Endothelial cell of umbilical vein (primary cell): ENCODE measurements at regions not wholly inside any gene's neighbourhood (a gene's known extent, or its start where the extent isn't known, plus 50 kb on each side); places are given as distances from the start of the nearest gene placed in this dataset.

ENCODE experiments used
- BruUV-seq: library from RNA; stranded (reverse); fragments of 400-500 nt; replicated peaks from 2 replicates; lab custom pipeline; 2021; lab: Mats Ljungman, UMichigan
- CTCF ChIA-PET: fragments of 300-600, 350-600 bp; sonication (Branson Sonifier 250); formaldehyde crosslinking; loops from one replicate; lab custom pipeline; 2021; ENCODE audit warnings: antibody characterized with exemption, inconsistent platforms; lab: Charles Lee
- POLR2A ChIA-PET: fragments of 300-600, 350-600 bp; sonication (Branson Sonifier 250); formaldehyde crosslinking; loops from one replicate; lab custom pipeline; 2021; ENCODE audit warnings: antibody characterized with exemption, inconsistent platforms; lab: Charles Lee
- DNase-seq: peaks from one replicate; pipeline ENCODE4 v3.0.0-alpha.2; 2011; ENCODE audit warnings: low read depth, low spot score
- FAIRE-seq: peaks from 2 replicates; lab custom pipeline; 2011; peaks lifted over from hg19 to GRCh38; lab: Jason Lieb, UNC
- H2AFZ ChIP-seq: 2 replicates; pipeline ENCODE4 v1.6.0; 2012; ENCODE audit warnings: low read depth, low read length, control low read depth, inconsistent platforms
- H3K27ac ChIP-seq: 2 replicates; pipeline ENCODE4 v1.5.1; 2011; ENCODE audit warnings: low read depth, mild to moderate bottlenecking, control low read depth, low read length, moderate library complexity; ENCODE audit not compliant: insufficient read depth
- H3K27me3 ChIP-seq, 2 experiments: 2 replicates each; pipeline versions ENCODE4 v1.6.0 to v1.6.1; 2011; ENCODE audit warnings: low read length in 2 of 2, mixed read lengths in 1 of 2; ENCODE audit not compliant: control insufficient read depth in 2 of 2, insufficient read depth in 2 of 2
- H3K36me3 ChIP-seq, 2 experiments: 2 replicates in 1 of 2; 3 replicates in 1 of 2; pipeline ENCODE4 v1.5.1; 2011; ENCODE audit warnings: low read length in 2 of 2, mild to moderate bottlenecking in 1 of 2, moderate library complexity in 1 of 2; ENCODE audit not compliant: control insufficient read depth in 2 of 2, insufficient read depth in 2 of 2; ENCODE audit errors: extremely low read depth in 1 of 2
- H3K4me1 ChIP-seq: 3 replicates; pipeline ENCODE4 v1.5.1; 2011; ENCODE audit warnings: mild to moderate bottlenecking, low read length; ENCODE audit not compliant: control insufficient read depth, insufficient read depth; ENCODE audit errors: extremely low read depth
- H3K4me2 ChIP-seq: 2 replicates; pipeline ENCODE4 v1.6.1; 2011; ENCODE audit warnings: low read length, control low read depth, mixed read lengths; ENCODE audit not compliant: insufficient read depth
- H3K4me3 ChIP-seq, 3 experiments: fragments of 200-600 bp in 1 of 3; sonication (generic), shearing (Covaris generic) in 1 of 3; replicated peaks in 1 of 3; 2 replicates each; pipeline ENCODE4 v1.5.1; 2011 to 2016; ENCODE audit warnings: control low read depth in 3 of 3, low read length in 3 of 3, mild to moderate bottlenecking in 2 of 3, inconsistent platforms in 1 of 3, low read depth in 1 of 3, moderate library complexity in 1 of 3; ENCODE audit not compliant: insufficient read depth in 1 of 3
- H3K79me2 ChIP-seq: 2 replicates; pipeline ENCODE4 v1.6.0; 2012; ENCODE audit warnings: low read length, inconsistent platforms; ENCODE audit not compliant: control insufficient read depth, insufficient read depth
- H3K9ac ChIP-seq: replicated peaks from 2 replicates; pipeline ENCODE3; 2011; ENCODE audit warnings: low read length, control low read depth; ENCODE audit not compliant: insufficient read depth; ENCODE audit errors: extremely low read depth
- H3K9me1 ChIP-seq: replicated peaks from 3 replicates; pipeline ENCODE4 v1.6.0; 2011; ENCODE audit warnings: mild to moderate bottlenecking, low read length; ENCODE audit not compliant: control insufficient read depth, insufficient read depth; ENCODE audit errors: extremely low read depth
- H3K9me3 ChIP-seq: replicated peaks from 2 replicates; pipeline ENCODE4 v1.5.1; 2012; ENCODE audit warnings: low read length, inconsistent platforms; ENCODE audit not compliant: control insufficient read depth, insufficient read depth
- H4K20me1 ChIP-seq: replicated peaks from 2 replicates; pipeline ENCODE3; 2011; ENCODE audit warnings: mild to moderate bottlenecking, low read length; ENCODE audit not compliant: control insufficient read depth, insufficient read depth; ENCODE audit errors: extremely low read depth
- FOS ChIP-seq: IDR thresholded peaks from 2 replicates; pipeline ENCODE4 v1.6.1; 2011; ENCODE audit warnings: mild to moderate bottlenecking, low read length, moderate library complexity, borderline replicate concordance; ENCODE audit not compliant: insufficient read depth
- GATA2 ChIP-seq: IDR thresholded peaks from 2 replicates; pipeline ENCODE4 v1.7.0; 2011; ENCODE audit warnings: low read depth, mild to moderate bottlenecking, moderate library complexity, mixed read lengths, low read length; ENCODE audit not compliant: insufficient read length, insufficient read depth
- MYC ChIP-seq: IDR thresholded peaks from one replicate; pipeline ENCODE4 v1.6.1; 2011; ENCODE audit warnings: mild to moderate bottlenecking, low read depth, low read length
- POLR2A ChIP-seq: IDR thresholded peaks from 2 replicates; pipeline ENCODE4 v1.6.1; 2012; ENCODE audit warnings: low read depth, mild to moderate bottlenecking, control low read depth, low read length
- POLR2AphosphoS5 ChIP-seq: IDR thresholded peaks from 2 replicates; pipeline ENCODE4 v1.6.1; 2012; ENCODE audit warnings: low read depth, mild to moderate bottlenecking, control low read depth, low read length, moderate library complexity; ENCODE audit not compliant: insufficient read depth
- dilution Hi-C: fragments of 300-500 bp; cut with MboI; formaldehyde crosslinking; loops from one replicate; pipeline ENCODE4 v1.15.0; 2019; ENCODE audit warnings: low sequenced_read_pairs; ENCODE audit not compliant: extremely low pct_ligation_motif_present
- intact Hi-C: fragments of 100-400 bp; cut with micrococcal nuclease; formaldehyde crosslinking; loops from one replicate; pipeline ENCODE4 v1.10.0; 2022
- TF ChIP-seq, protein P1 (sequence below), 2 donors: IDR thresholded peaks; 1 replicate in 1 of 2; 2 replicates in 1 of 2; pipeline ENCODE4 v1.5.1; 2011; ENCODE audit warnings: low read length in 2 of 2, mild to moderate bottlenecking in 2 of 2, moderate library complexity in 2 of 2, control low read depth in 1 of 2, inconsistent platforms in 1 of 2, low read depth in 1 of 2; ENCODE audit not compliant: insufficient read depth in 1 of 2; ENCODE audit errors: extremely low read depth in 1 of 2

DNA sequence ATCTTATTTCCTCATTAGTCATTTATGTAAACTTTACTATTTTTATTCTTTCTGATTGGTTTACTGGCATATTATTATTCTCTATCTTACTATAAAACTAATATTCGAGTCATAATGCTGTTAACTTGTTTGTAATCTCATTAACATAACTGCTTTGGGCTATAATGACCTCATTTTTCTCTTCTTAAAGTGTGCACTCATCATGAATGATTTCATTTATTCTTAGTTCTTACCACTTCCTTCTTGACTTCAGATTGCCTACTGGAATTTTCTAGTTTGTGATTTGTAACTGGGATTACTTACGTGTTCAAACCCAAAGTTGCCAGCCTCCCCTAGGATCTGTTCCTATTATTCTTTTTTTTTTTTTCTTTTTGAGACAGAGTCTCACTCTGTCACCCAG lies 91.8 kb upstream of the TNFAIP3 start:
- dilution Hi-C loops (no loop called here), intact Hi-C loops (no loop called here)
- no peaks in the 10 kb centered on the region for H4K20me1 ChIP-seq
- no peak overlapping the region for H2AFZ ChIP-seq
- TF ChIP-seq POLR2AphosphoS5 (no peak), FOS (no peak), GATA2 (no peak), MYC (no peak), POLR2A (no peak)
- TF ChIP-seq, protein P1, sequence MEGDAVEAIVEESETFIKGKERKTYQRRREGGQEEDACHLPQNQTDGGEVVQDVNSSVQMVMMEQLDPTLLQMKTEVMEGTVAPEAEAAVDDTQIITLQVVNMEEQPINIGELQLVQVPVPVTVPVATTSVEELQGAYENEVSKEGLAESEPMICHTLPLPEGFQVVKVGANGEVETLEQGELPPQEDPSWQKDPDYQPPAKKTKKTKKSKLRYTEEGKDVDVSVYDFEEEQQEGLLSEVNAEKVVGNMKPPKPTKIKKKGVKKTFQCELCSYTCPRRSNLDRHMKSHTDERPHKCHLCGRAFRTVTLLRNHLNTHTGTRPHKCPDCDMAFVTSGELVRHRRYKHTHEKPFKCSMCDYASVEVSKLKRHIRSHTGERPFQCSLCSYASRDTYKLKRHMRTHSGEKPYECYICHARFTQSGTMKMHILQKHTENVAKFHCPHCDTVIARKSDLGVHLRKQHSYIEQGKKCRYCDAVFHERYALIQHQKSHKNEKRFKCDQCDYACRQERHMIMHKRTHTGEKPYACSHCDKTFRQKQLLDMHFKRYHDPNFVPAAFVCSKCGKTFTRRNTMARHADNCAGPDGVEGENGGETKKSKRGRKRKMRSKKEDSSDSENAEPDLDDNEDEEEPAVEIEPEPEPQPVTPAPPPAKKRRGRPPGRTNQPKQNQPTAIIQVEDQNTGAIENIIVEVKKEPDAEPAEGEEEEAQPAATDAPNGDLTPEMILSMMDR (IDR thresholded peaks at IDR 0.05; ENCODE audit: extremely low read depth in 1 of 2, insufficient read depth in 1 of 2, low read depth in 1 of 2, low read length in 2 of 2), result no peak
- H3K9me3 ChIP-seq, result no peaks in the 10 kb centered on the region
- no peak overlapping the region for H3K4me3 ChIP-seq
- no peaks in the 10 kb centered on the region for H3K27me3 ChIP-seq
- ChIA-PET POLR2A (no interaction called here), CTCF (interaction anchor here (1.1 to 1.7 kb wide), 3 partner anchors 12 to 67 kb away, joined by 5 to 10 read pairs (median 7); no protein-coding TSS in a partner anchor)
- no peaks in the 10 kb centered on the region for H3K36me3 ChIP-seq
- FAIRE-seq (no peak), DNase-seq (no peak)
- H3K4me2 ChIP-seq, result no peak overlapping the region
- H3K9me1 ChIP-seq, result no peaks in the 10 kb centered on the region
- H3K79me2 ChIP-seq, result no peaks in the 10 kb centered on the region
- H3K4me1 ChIP-seq, result peaks cover 23% of the 10 kb centered on the region
- no peak overlapping the region for H3K9ac ChIP-seq
- no TSS peak for BruUV-seq
- H3K27ac ChIP-seq, result peak overlapping the region; percentile 24

DNA sequence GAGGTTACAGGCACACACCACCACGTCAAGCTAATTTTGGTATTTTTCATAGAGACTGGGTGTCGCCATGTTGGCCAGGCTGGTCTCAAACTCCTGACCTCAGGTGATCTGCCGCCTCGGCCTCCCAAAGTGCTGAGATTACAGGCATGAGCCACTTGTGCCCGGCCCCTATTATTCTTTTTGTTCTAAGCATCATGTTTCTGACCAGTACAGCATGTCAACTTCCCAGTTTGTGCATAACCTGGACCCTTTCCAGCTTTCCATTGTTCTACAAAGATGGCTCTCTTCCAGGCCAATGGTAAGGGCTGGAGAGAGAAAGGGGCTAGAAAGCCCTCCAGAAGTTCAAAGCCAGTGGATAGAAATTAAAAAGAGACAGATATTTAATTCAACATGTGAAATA lies 91.3 kb upstream of the TNFAIP3 start:
- H3K9me1 ChIP-seq, result no peaks in the 10 kb centered on the region
- no TSS peak for BruUV-seq
- no peaks in the 10 kb centered on the region for H3K27me3 ChIP-seq
- intact Hi-C loops (no loop called here), dilution Hi-C loops (no loop called here)
- FAIRE-seq (peak; percentile 93), DNase-seq (peak; percentile 94)
- H3K4me2 ChIP-seq, result no peak overlapping the region
- ChIA-PET POLR2A (no interaction called here), CTCF (interaction anchor here (1.1 to 1.7 kb wide), 3 partner anchors 12 to 68 kb away, joined by 5 to 10 read pairs (median 7); no protein-coding TSS in a partner anchor)
- no peaks in the 10 kb centered on the region for H3K36me3 ChIP-seq
- H3K79me2 ChIP-seq, result no peaks in the 10 kb centered on the region
- peak overlapping the region; percentile 59 for H2AFZ ChIP-seq
- peaks cover 23% of the 10 kb centered on the region for H3K4me1 ChIP-seq
- H3K27ac ChIP-seq, result peak overlapping the region; percentile 56
- TF ChIP-seq POLR2AphosphoS5 (peak; percentile 27), FOS (no peak)
- no peak overlapping the region for H3K4me3 ChIP-seq
- H4K20me1 ChIP-seq, result no peaks in the 10 kb centered on the region
- H3K9me3 ChIP-seq, result no peaks in the 10 kb centered on the region
- H3K9ac ChIP-seq, result no peak overlapping the region
